Right atrium auricular region (tissue), 2 donors: ENCODE measurements at regions not wholly inside any gene's neighbourhood (a gene's known extent, or its start where the extent isn't known, plus 50 kb on each side); places are given as distances from the start of the nearest gene placed in this dataset.

Experiments
- DNase-seq: peaks from one replicate; pipeline ENCODE4 v3.0.0-alpha.2; 2019; ENCODE audit warnings: low spot score
- H3K27ac ChIP-seq, 2 donors: fragments of 200-600 bp; sonication (generic); 1 replicate in 1 of 2; 2 replicates in 1 of 2; pipeline ENCODE4 v1.5.1; 2016 to 2019
- H3K27me3 ChIP-seq, 2 donors: fragments of 200-600 bp; sonication (generic); one replicate each; pipeline versions ENCODE4 v1.5.1 to v1.6.0; 2017 to 2019
- H3K36me3 ChIP-seq: fragments of 200-600 bp; sonication (generic); one replicate; pipeline ENCODE4 v1.5.1; 2016
- H3K4me1 ChIP-seq, 2 donors: fragments of 200-600 bp; sonication (generic); one replicate each; pipeline versions ENCODE4 v1.5.1 to v1.6.0; 2017 to 2019
- H3K4me3 ChIP-seq, 2 donors: fragments of 200-600 bp; sonication (generic); 1 replicate in 1 of 2; 2 replicates in 1 of 2; pipeline ENCODE4 v1.5.1; 2017 to 2019; ENCODE audit warnings: mild to moderate bottlenecking in 1 of 2, moderate library complexity in 1 of 2
- H3K9me3 ChIP-seq, 2 donors: fragments of 200-600 bp; sonication (generic); one replicate each; pipeline ENCODE4 v1.5.1; 2019
- TF ChIP-seq, protein P1 (sequence below), 2 donors: fragments of 200-600 bp; sonication (generic); IDR thresholded peaks; one replicate each; pipeline ENCODE4 v1.5.1; 2019; ENCODE audit warnings: antibody characterized with exemption in 2 of 2

DNA sequence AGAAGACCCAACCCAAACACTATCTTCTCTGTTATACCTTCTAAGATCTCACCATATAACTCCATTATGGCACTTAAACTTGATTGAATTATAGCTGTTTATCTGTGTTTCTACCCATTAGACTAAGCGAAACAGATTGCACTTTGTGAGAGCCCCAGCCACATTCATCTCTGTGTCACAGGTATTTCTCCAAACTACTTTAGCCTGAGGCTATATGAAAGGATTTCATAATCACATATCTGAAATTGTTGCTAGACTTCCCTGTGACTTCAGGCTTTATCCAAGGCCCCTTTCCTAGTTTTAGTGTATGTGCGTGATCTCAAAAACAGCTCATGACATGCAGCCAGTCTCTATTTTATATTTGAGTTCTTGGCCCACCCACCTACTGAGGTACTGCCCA, 745.0 kb upstream of the ACVR2A start:
- no peak for DNase-seq
- Histone ChIP-seq H3K4me1 (no peaks in the 10 kb centered on the region), H3K9me3 (no peaks in the 10 kb centered on the region), H3K4me3 (no peak overlapping the region), H3K36me3 (no peaks in the 10 kb centered on the region), H3K27me3 (no peaks in the 10 kb centered on the region), H3K27ac (no peak overlapping the region)
- TF ChIP-seq, protein P1, sequence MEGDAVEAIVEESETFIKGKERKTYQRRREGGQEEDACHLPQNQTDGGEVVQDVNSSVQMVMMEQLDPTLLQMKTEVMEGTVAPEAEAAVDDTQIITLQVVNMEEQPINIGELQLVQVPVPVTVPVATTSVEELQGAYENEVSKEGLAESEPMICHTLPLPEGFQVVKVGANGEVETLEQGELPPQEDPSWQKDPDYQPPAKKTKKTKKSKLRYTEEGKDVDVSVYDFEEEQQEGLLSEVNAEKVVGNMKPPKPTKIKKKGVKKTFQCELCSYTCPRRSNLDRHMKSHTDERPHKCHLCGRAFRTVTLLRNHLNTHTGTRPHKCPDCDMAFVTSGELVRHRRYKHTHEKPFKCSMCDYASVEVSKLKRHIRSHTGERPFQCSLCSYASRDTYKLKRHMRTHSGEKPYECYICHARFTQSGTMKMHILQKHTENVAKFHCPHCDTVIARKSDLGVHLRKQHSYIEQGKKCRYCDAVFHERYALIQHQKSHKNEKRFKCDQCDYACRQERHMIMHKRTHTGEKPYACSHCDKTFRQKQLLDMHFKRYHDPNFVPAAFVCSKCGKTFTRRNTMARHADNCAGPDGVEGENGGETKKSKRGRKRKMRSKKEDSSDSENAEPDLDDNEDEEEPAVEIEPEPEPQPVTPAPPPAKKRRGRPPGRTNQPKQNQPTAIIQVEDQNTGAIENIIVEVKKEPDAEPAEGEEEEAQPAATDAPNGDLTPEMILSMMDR (IDR thresholded peaks at IDR 0.05): no peak

DNA sequence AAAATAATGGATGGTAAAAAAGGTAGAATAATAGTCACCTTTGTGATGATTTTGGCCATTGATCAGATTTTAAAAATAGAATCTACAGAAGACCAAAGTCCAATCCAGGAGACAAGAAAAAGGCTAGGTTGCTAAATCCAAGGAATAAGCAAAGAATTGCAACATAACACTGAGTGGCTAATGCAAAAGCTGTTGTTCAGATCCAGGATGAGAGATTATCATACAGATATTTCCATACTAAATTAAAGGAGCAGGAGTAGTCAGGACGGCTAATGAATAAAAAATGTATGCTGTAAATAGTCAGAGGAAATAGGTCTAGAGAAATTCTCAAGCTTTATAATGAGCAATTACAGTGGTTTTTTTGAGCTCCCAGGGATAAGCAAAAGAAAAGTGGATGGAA, 745.9 kb upstream of the ACVR2A start:
- Histone ChIP-seq H3K4me1 (no peaks in the 10 kb centered on the region), H3K27ac (no peak overlapping the region), H3K9me3 (no peaks in the 10 kb centered on the region), H3K27me3 (no peaks in the 10 kb centered on the region), H3K4me3 (no peak overlapping the region), H3K36me3 (no peaks in the 10 kb centered on the region)
- no peak for DNase-seq
- TF ChIP-seq, protein P1 (IDR thresholded peaks at IDR 0.05): no peak

DNA sequence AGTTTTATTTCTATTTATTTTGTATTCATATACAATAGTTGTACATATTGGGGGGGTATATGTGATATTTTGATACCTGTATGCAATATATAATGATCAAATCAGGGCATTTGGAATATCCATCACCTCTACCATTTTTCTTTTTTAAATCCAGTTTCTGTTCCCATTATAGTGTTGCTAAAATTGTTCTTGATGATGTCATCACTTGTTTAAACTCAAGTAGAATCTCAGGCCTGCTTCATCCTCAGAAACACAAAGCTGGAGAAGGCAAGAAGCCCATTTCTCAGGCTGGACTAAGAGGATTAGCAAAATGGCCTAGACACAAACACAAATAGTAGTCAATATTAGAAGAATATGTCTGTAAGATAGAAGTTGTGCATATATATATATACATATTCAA, 747.1 kb upstream of the ACVR2A start:
- TF ChIP-seq, protein P1 (IDR thresholded peaks at IDR 0.05): no peak
- H3K4me1 ChIP-seq: no peaks in the 10 kb centered on the region
- no peaks in the 10 kb centered on the region for H3K36me3 ChIP-seq
- no peak for DNase-seq
- H3K27ac ChIP-seq: no peak overlapping the region
- H3K27me3 ChIP-seq: no peaks in the 10 kb centered on the region
- H3K4me3 ChIP-seq: no peak overlapping the region
- no peaks in the 10 kb centered on the region for H3K9me3 ChIP-seq

DNA sequence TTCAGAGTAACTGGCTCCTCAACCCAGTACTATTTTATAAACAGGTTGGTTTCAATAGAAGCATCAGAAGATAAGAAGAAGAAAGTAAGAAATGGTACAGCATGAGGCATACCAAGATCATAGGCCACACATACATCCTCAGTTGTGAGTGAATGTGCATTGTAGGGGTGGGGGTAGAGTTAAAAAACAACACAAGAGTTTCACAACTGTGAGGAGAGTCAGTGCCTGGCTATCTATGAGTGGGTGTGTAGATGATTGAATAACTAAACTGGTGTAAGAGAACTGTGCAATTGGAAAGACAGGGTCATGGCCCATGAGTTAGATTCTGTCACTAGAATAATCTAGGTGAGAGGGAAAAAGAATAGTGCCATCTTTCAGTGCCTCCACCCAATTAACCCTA, 748.2 kb upstream of the ACVR2A start:
- no peaks in the 10 kb centered on the region for H3K4me1 ChIP-seq
- no peak for DNase-seq
- H3K4me3 ChIP-seq: no peak overlapping the region
- no peak overlapping the region for H3K27ac ChIP-seq
- TF ChIP-seq, protein P1 (IDR thresholded peaks at IDR 0.05): no peak
- no peaks in the 10 kb centered on the region for H3K36me3 ChIP-seq
- H3K27me3 ChIP-seq: no peaks in the 10 kb centered on the region
- no peaks in the 10 kb centered on the region for H3K9me3 ChIP-seq

DNA sequence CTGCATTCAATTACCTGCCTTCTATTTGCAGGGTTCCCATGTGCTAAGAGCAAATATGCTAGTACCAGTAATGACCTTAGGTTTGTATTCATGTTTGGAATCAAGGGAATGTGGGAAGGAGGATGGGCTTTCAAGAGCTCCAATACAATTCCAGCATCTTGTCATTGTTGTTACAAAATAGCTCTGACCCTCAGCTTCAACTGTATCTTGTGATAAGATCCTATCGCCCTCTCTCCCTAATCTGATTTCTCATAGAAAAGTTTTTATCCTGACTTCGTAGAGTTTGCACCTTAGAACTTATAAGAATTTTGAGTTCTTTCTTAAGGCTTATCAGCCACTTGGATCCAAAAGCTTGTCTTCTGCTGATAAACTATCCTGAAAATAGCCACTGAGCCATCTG, 749.5 kb upstream of the ACVR2A start:
- DNase-seq: no peak
- Histone ChIP-seq H3K9me3 (no peaks in the 10 kb centered on the region), H3K36me3 (no peaks in the 10 kb centered on the region), H3K27ac (no peak overlapping the region), H3K4me1 (no peaks in the 10 kb centered on the region), H3K27me3 (no peaks in the 10 kb centered on the region), H3K4me3 (no peak overlapping the region)
- TF ChIP-seq, protein P1 (IDR thresholded peaks at IDR 0.05): no peak

DNA sequence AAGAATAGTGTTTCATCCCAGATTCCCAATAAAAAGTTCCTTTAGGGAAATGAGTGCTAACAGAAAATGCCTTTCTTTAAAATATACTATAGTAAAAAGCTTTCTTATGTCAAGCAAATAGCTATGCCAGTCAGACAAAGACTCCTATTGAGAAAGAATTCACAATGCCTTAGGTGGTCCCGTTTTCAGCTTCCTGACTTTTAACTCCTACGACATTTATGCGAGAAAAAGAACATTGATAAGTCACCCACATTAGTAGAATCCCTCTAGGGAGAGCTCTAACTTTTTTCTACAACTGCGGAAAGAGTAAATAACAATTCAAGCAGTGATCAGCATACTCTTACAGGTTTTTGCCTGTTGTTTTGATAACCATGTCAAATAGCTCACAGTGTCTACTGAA, 750.8 kb upstream of the ACVR2A start:
- no peak overlapping the region for H3K27ac ChIP-seq
- no peaks in the 10 kb centered on the region for H3K27me3 ChIP-seq
- no peaks in the 10 kb centered on the region for H3K4me1 ChIP-seq
- H3K9me3 ChIP-seq: no peaks in the 10 kb centered on the region
- no peak for DNase-seq
- no peaks in the 10 kb centered on the region for H3K36me3 ChIP-seq
- TF ChIP-seq, protein P1 (IDR thresholded peaks at IDR 0.05): no peak
- no peak overlapping the region for H3K4me3 ChIP-seq
